GM21390 (cell line): ENCODE measurements at regions not wholly inside any gene's neighbourhood (a gene's known extent, or its start where the extent isn't known, plus 50 kb on each side); places are given as distances from the start of the nearest gene placed in this dataset.

Experiments used
- ATAC-seq: cut with Tn5 transposase; IDR thresholded peaks from one replicate; pipeline ENCODE4 v1.9.1; 2021; ENCODE audit not compliant: unreplicated experiment

- ATAC-seq: no peak
Measured at GRCh38 chr15:46489276-46489675, 854.4 kb downstream of the SQOR start.

GRCh38 chr15:46496491-46497115, 861.8 kb downstream of the SQOR start:
- no peak for ATAC-seq

- ATAC-seq: no peak
Measured at GRCh38 chr15:46502667-46503066, 867.8 kb downstream of the SQOR start.

GRCh38 chr15:46518381-46518780, 883.6 kb downstream of the SQOR start:
- no peak for ATAC-seq

GRCh38 chr15:46523701-46524100, 888.9 kb downstream of the SQOR start:
- ATAC-seq: no peak

- no peak for ATAC-seq
Measured at GRCh38 chr15:46525984-46526725, 891.3 kb downstream of the SQOR start.

- no peak for ATAC-seq
Measured at GRCh38 chr15:46526726-46527110, 891.9 kb downstream of the SQOR start.

GRCh38 chr15:46543626-46544025, 908.8 kb downstream of the SQOR start:
- no peak for ATAC-seq

- ATAC-seq: no peak
Measured at GRCh38 chr15:46548989-46549388, 914.2 kb downstream of the SQOR start.

GRCh38 chr15:46552316-46552715, 917.5 kb downstream of the SQOR start:
- ATAC-seq: no peak

- no peak for ATAC-seq
Measured at GRCh38 chr15:46555547-46555946, 920.7 kb downstream of the SQOR start.

- ATAC-seq: no peak
Measured at GRCh38 chr15:46556010-46556409, 921.2 kb downstream of the SQOR start.

GRCh38 chr15:46556559-46557379, 921.9 kb downstream of the SQOR start:
- no peak for ATAC-seq

- ATAC-seq: no peak
Measured at GRCh38 chr15:46567968-46568367, 933.1 kb downstream of the SQOR start.

GRCh38 chr15:46569781-46570180, 935.0 kb downstream of the SQOR start:
- no peak for ATAC-seq

- no peak for ATAC-seq
Measured at GRCh38 chr15:46576646-46577395, 942.0 kb downstream of the SQOR start.

- ATAC-seq: no peak
Measured at GRCh38 chr15:46577767-46578166, 942.9 kb downstream of the SQOR start.

- ATAC-seq: no peak
Measured at GRCh38 chr15:46580487-46580886, 945.7 kb downstream of the SQOR start.

GRCh38 chr15:46580924-46581323, 946.1 kb downstream of the SQOR start:
- no peak for ATAC-seq

- no peak for ATAC-seq
Measured at GRCh38 chr15:46589088-46589487, 954.3 kb downstream of the SQOR start.

GRCh38 chr15:46591462-46591861, 956.6 kb downstream of the SQOR start:
- ATAC-seq: no peak
